Ovary (tissue), 7 donors: ENCODE measurements at regions not wholly inside any gene's neighbourhood (a gene's known extent, or its start where the extent isn't known, plus 50 kb on each side); places are given as distances from the start of the nearest gene placed in this dataset.

ENCODE experiments used
- DNase-seq, 5 donors: peaks; one replicate each; pipeline ENCODE4 v3.0.0-alpha.2; 2019 to 2020
- H3K27ac ChIP-seq, 2 donors: fragments of 200-600 bp; one replicate each; pipeline versions ENCODE4 v1.5.1 to v1.8.0; 2019 to 2022
- H3K27me3 ChIP-seq: fragments of 200-600 bp; one replicate; pipeline ENCODE4 v1.8.0; 2022
- H3K36me3 ChIP-seq: fragments of 200-600 bp; sonication (generic); one replicate; pipeline ENCODE4 v1.5.1; 2019
- H3K4me1 ChIP-seq: one replicate; pipeline ENCODE4 v1.8.1; 2013; ENCODE audit warnings: mild to moderate bottlenecking, moderate library complexity; ENCODE audit not compliant: insufficient read depth
- H3K4me3 ChIP-seq: fragments of 200-600 bp; sonication (generic); one replicate; pipeline ENCODE4 v1.5.1; 2017
- H3K9me3 ChIP-seq, 2 donors: fragments of 200-600 bp in 1 of 2; sonication (generic) in 1 of 2; one replicate each; pipeline versions ENCODE4 v1.5.1 to v1.8.1; 2013 to 2019; ENCODE audit warnings: mild to moderate bottlenecking in 1 of 2, moderate library complexity in 1 of 2
- CTCF ChIP-seq, 3 donors: fragments of 450-650 bp in 2 of 3; fragments of 200-600 bp in 1 of 3; IDR thresholded peaks; one replicate each; pipeline versions ENCODE4 v1.5.1 to v1.8.0; 2016 to 2022; ENCODE audit warnings: antibody characterized with exemption in 3 of 3, mild to moderate bottlenecking in 1 of 3
- EP300 ChIP-seq: sonication (generic); formaldehyde crosslinking; IDR thresholded peaks from one replicate; pipeline ENCODE4 v1.6.1; 2017; ENCODE audit warnings: antibody characterized with exemption
- POLR2A ChIP-seq: fragments of 450-650 bp; IDR thresholded peaks from one replicate; pipeline ENCODE4 v1.6.1; 2017; ENCODE audit warnings: antibody characterized with exemption, mild to moderate bottlenecking, moderate library complexity
- WGBS, 3 donors: extraction: QIAGEN DNeasy Blood & Tissue Kit in 1 of 3; methylation state at CpG; one replicate each; pipeline versions ENCODE4 v1.1.5 to v1.1.7; 2013 to 2017; 5-methylcytosine and 5-hydroxymethylcytosine counted together
- intact Hi-C, 4 donors: fragments of 100-400 bp; cut with DNase I; formaldehyde crosslinking; loops; one replicate each; pipeline versions ENCODE4 v1.11.0 to v1.15.1; 2022 to 2023
- donor health status: DM: no; HTN: no; CAD: no; lungs with moderate emphysema.
- donor health status: DM: no; HTN: no; CAD: no.
- donor health status: Bipolar disorder and iron deficiency.
- donor health status: DM: no; HTN: no; CAD: no.
- donor health status: DM: yes; HTN: yes; CAD: no.

GRCh38 chr12:86526060-86526595, 269.9 kb upstream of the MGAT4C start:
- Histone ChIP-seq H3K36me3 (no peaks in the 10 kb centered on the region), H3K4me3 (no peak overlapping the region), H3K27ac (no peak overlapping the region), H3K9me3 (no peaks in the 10 kb centered on the region), H3K27me3 (no peaks in the 10 kb centered on the region), H3K4me1 (no peaks in the 10 kb centered on the region)
- WGBS, 3 donors = 93 to 95% (median 95%) methylated on average over 4 of the region's 4 CpGs
- no peak for DNase-seq
- intact Hi-C loops = no loop called here
- TF ChIP-seq POLR2A = no peak
- no peak for TF ChIP-seq EP300
- TF ChIP-seq CTCF (IDR thresholded peaks at IDR 0.05) = no peak

DNA sequence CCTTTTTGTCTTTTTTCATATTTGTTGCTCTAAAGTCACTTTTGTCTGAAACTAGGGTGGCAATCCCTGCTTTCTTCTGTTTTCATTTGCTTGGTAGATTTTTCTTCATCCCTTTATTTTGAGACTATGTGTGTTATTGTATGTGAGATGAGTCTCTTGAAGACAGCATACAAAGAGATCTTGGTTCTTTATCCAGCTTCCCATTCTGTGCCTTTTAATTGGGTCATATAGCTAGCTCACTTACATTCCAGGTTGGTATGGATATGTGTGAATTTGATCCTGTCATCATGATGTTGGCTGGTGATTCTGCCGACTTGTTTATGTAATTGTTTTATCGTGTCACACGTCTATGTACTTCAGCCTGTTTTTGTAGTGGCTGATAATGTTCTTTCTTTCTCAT, 267.7 kb upstream of the MGAT4C start:
- DNase-seq = no peak
- Histone ChIP-seq H3K27ac (no peak overlapping the region), H3K36me3 (no peaks in the 10 kb centered on the region), H3K4me1 (no peaks in the 10 kb centered on the region), H3K4me3 (no peak overlapping the region), H3K9me3 (no peaks in the 10 kb centered on the region), H3K27me3 (no peaks in the 10 kb centered on the region)
- TF ChIP-seq CTCF (IDR thresholded peaks at IDR 0.05) (no peak), EP300 (no peak), POLR2A (no peak)
- intact Hi-C loops = no loop called here
- WGBS, 3 donors = 88 to 92% (median 92%) methylated on average over 3 of the region's 3 CpGs

GRCh38 chr12:86521870-86522269, 265.7 kb upstream of the MGAT4C start:
- TF ChIP-seq EP300 (no peak), CTCF (IDR thresholded peaks at IDR 0.05) (no peak)
- Histone ChIP-seq H3K27me3 (no peaks in the 10 kb centered on the region), H3K4me3 (no peak overlapping the region), H3K36me3 (no peaks in the 10 kb centered on the region), H3K9me3 (no peaks in the 10 kb centered on the region), H3K27ac (no peak overlapping the region), H3K4me1 (no peaks in the 10 kb centered on the region)
- no peak for DNase-seq
- intact Hi-C loops = no loop called here
- WGBS, 3 donors = 56 to 66% (median 64%) methylated on average over 1 of the region's 1 CpG

GRCh38 chr12:86513226-86513625, 257.0 kb upstream of the MGAT4C start:
- no peak overlapping the region for H3K27ac ChIP-seq
- H3K27me3 ChIP-seq = no peaks in the 10 kb centered on the region
- 40 to 59% (median 55%) methylated on average over 2 of the region's 2 CpGs for WGBS, 3 donors
- no peaks in the 10 kb centered on the region for H3K4me1 ChIP-seq
- TF ChIP-seq CTCF (IDR thresholded peaks at IDR 0.05) (no peak), EP300 (no peak), POLR2A (no peak)
- DNase-seq = no peak
- no peaks in the 10 kb centered on the region for H3K9me3 ChIP-seq
- intact Hi-C loops = no loop called here
- no peak overlapping the region for H3K4me3 ChIP-seq
- no peaks in the 10 kb centered on the region for H3K36me3 ChIP-seq

DNA sequence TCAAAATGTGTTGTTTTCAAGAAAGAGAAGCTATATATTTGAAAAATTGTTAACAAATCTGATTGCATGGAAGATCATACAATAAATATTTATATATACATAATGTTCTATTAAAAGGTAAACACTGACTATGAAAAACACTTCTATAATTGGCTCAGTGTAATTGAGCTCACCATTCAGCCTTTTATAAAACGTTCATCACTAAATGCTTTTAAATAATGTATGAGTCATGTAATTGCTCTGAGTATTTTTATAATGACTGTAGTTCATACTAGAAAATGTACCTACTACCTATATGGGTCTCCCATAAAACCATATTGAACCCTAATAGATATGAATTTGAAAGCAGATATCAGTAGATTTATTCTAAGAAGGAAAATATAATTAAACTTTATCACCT, 240.4 kb upstream of the MGAT4C start:
- Histone ChIP-seq H3K27me3 (no peaks in the 10 kb centered on the region), H3K27ac (no peak overlapping the region)

More for the DNA sequence above, 240.4 kb upstream of the MGAT4C start:
- WGBS, 3 donors = 11 to 26% (median 13%) methylated on average over 1 of the region's 1 CpG
- no peaks in the 10 kb centered on the region for H3K9me3 ChIP-seq
- TF ChIP-seq POLR2A = no peak
- TF ChIP-seq CTCF (IDR thresholded peaks at IDR 0.05) = no peak
- TF ChIP-seq EP300 = no peak
- no peak for DNase-seq
- H3K4me1 ChIP-seq = no peaks in the 10 kb centered on the region
- intact Hi-C loops = no loop called here
- H3K4me3 ChIP-seq = no peak overlapping the region
- no peaks in the 10 kb centered on the region for H3K36me3 ChIP-seq
